Vagina (tissue), 2 donors: ENCODE measurements at regions not wholly inside any gene's neighbourhood (a gene's known extent, or its start where the extent isn't known, plus 50 kb on each side); places are given as distances from the start of the nearest gene placed in this dataset.

Experiments
- POLR2A ChIP-seq, 2 donors: fragments of 450-650 bp; IDR thresholded peaks; one replicate each; pipeline ENCODE4 v1.6.1; 2017; ENCODE audit warnings: antibody characterized with exemption in 2 of 2, mild to moderate bottlenecking in 2 of 2, moderate library complexity in 2 of 2
- POLR2AphosphoS5 ChIP-seq, 2 donors: sonication (generic); formaldehyde crosslinking; IDR thresholded peaks; one replicate each; pipeline ENCODE4 v1.9.0; 2017; ENCODE audit warnings: antibody characterized with exemption in 2 of 2, mild to moderate bottlenecking in 2 of 2, low read depth in 1 of 2; ENCODE audit not compliant: insufficient read depth in 1 of 2

GRCh38 chr14:96713426-96713825, 83.8 kb upstream of the VRK1 start:
- TF ChIP-seq POLR2A (IDR thresholded peaks at IDR 0.05) (no peak), POLR2AphosphoS5 (IDR thresholded peaks at IDR 0.05; ENCODE audit: insufficient read depth in 1 of 2, low read depth in 1 of 2) (no peak)
